ENCODE measurements at regions not wholly inside any gene's neighbourhood (a gene's known extent, or its start where the extent isn't known, plus 50 kb on each side); places are given as distances from the start of the nearest gene placed in this dataset.

GRCh38 chr6:40844246-40844645 lies 194.8 kb downstream of the UNC5CL start:
- no peak overlapping the region for H3K27ac ChIP-seq (ENCODE audit: low read depth, low read length)
- CTCF ChIA-PET (ENCODE audit: partially characterized antibody): interaction anchor here (0.8 to 2.9 kb wide), 14 partner anchors 11 to 515 kb away, joined by 3 to 22 read pairs (median 4); no protein-coding TSS in a partner anchor
- TF ChIP-seq HDAC6 (IDR thresholded peaks at IDR 0.05; ENCODE audit: low read depth, low read length): no peak
- no peak for TF ChIP-seq TEAD4 (IDR thresholded peaks at IDR 0.05; ENCODE audit: low read depth, low read length)
- TF ChIP-seq SRF (IDR thresholded peaks at IDR 0.05; ENCODE audit: low read depth, low read length): no peak
- TF ChIP-seq SP4 (IDR thresholded peaks at IDR 0.05; ENCODE audit: low read length): no peak
- TF ChIP-seq FOSL1 (IDR thresholded peaks at IDR 0.05; ENCODE audit: insufficient read depth, low read depth, low read length): no peak
- no peak for TF ChIP-seq PHF8 (conservative IDR thresholded peaks at IDR 0.05; ENCODE audit: low read depth, low read length)
- TF ChIP-seq ATF3 (IDR thresholded peaks at IDR 0.05; ENCODE audit: insufficient read depth, low read depth, low read length): no peak
- no peak for TF ChIP-seq JUND (IDR thresholded peaks at IDR 0.05; ENCODE audit: low read length)
- no peak for TF ChIP-seq CBX8 (IDR thresholded peaks at IDR 0.05; ENCODE audit: borderline replicate concordance, low read depth, low read length)
- TF ChIP-seq, protein P1, sequence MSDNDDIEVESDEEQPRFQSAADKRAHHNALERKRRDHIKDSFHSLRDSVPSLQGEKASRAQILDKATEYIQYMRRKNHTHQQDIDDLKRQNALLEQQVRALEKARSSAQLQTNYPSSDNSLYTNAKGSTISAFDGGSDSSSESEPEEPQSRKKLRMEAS (IDR thresholded peaks at IDR 0.05): no peak
- no peak for TF ChIP-seq CTBP2 (IDR thresholded peaks at IDR 0.05; ENCODE audit: borderline replicate concordance, insufficient read depth, insufficient read length, low read length)
- no peak for TF ChIP-seq ATF2 (IDR thresholded peaks at IDR 0.05; ENCODE audit: low read length)

More at GRCh38 chr6:40844246-40844645, 194.8 kb downstream of the UNC5CL start:
- no peak overlapping the region for H3K4me3 ChIP-seq (ENCODE audit: extremely low read depth in 1 of 4, insufficient read depth in 2 of 4, low read depth in 3 of 4, low read length in 4 of 4)
- H4K91ac ChIP-seq (replicated peaks; ENCODE audit: insufficient read length, low read length): no peak overlapping the region
- H3K79me1 ChIP-seq (ENCODE audit: low read depth, low read length): no peaks in the 10 kb centered on the region
- H2BK12ac ChIP-seq (ENCODE audit: low read depth, low read length): no peak overlapping the region
- FAIRE-seq: no peak
- H3K36me3 ChIP-seq (ENCODE audit: control insufficient read depth in 2 of 4, insufficient read depth in 4 of 4, low read length in 3 of 4): no peaks in the 10 kb centered on the region
- no peak overlapping the region for H2AK5ac ChIP-seq (ENCODE audit: low read depth, low read length)
- H3K79me2 ChIP-seq (ENCODE audit: control insufficient read depth in 1 of 2, insufficient read depth in 2 of 2, low read length in 2 of 2): no peaks in the 10 kb centered on the region
- H4K20me1 ChIP-seq (replicated peaks in 1 of 2; ENCODE audit: control insufficient read depth in 1 of 2, insufficient read depth in 2 of 2, low read length in 2 of 2): no peaks in the 10 kb centered on the region
- H2BK15ac ChIP-seq (ENCODE audit: low read length): no peak overlapping the region
- H3K4me1 ChIP-seq (replicated peaks in 1 of 4; ENCODE audit: control insufficient read depth in 3 of 4, insufficient read depth in 4 of 4, low read length in 3 of 4): no peaks in the 10 kb centered on the region
- WGBS, 2 experiments (ENCODE audit: extremely low coverage in 1 of 2, insufficient coverage in 1 of 2, insufficient read length in 1 of 2, insufficient replicate concordance in 2 of 2, low coverage in 1 of 2, low lambda C conversion rate in 2 of 2, missing lambda C conversion rate in 1 of 2): 73% methylated on average over 1 of the region's 1 CpG; no CpG with 5 or more reads in 1 of the 2 experiments
- no peak overlapping the region for H3K4ac ChIP-seq (replicated peaks; ENCODE audit: insufficient read length, low read depth, low read length)
- H3K56ac ChIP-seq (replicated peaks; ENCODE audit: insufficient read length, low read depth, low read length): no peak overlapping the region
- DNase-seq (ENCODE audit: low read depth in 1 of 2, low spot score in 2 of 2): no peak
- H3K9ac ChIP-seq (replicated peaks in 1 of 4; ENCODE audit: extremely low read depth in 1 of 4, low read depth in 3 of 4, low read length in 3 of 4): no peak overlapping the region
- H2AFZ ChIP-seq (ENCODE audit: low read length): no peak overlapping the region
- no peak overlapping the region for H2BK5ac ChIP-seq (ENCODE audit: low read depth, low read length)
- POLR2A ChIA-PET (ENCODE audit: partially characterized antibody): no interaction called here
- H3K14ac ChIP-seq (ENCODE audit: insufficient read length): no peak overlapping the region
- H3K23me2 ChIP-seq (ENCODE audit: low read depth, low read length): no peaks in the 10 kb centered on the region
- no peak overlapping the region for H4K5ac ChIP-seq (ENCODE audit: insufficient read length, low read depth, low read length)
- H2BK20ac ChIP-seq (ENCODE audit: low read length): no peak overlapping the region
- H3K27me3 ChIP-seq (replicated peaks in 1 of 4; ENCODE audit: control insufficient read depth in 3 of 4, extremely low read depth in 1 of 4, insufficient read depth in 3 of 4, low read length in 3 of 4): no peaks in the 10 kb centered on the region
- no peak overlapping the region for H4K8ac ChIP-seq (ENCODE audit: extremely low read depth, insufficient read depth, low read length)
- no peak overlapping the region for H2BK120ac ChIP-seq (replicated peaks; ENCODE audit: low read depth, low read length)
- no peak overlapping the region for H3K23ac ChIP-seq (ENCODE audit: insufficient read length)
- H3K4me2 ChIP-seq (ENCODE audit: insufficient read depth in 1 of 2, low read depth in 2 of 2, low read length in 2 of 2): no peak overlapping the region
- no peaks in the 10 kb centered on the region for H3K9me3 ChIP-seq (ENCODE audit: insufficient read depth in 2 of 2, low read depth in 1 of 2, low read length in 1 of 2)
- H3K18ac ChIP-seq (ENCODE audit: extremely low read depth, low read length): no peak overlapping the region
